Duodenal mucosa (tissue), 2 donors: ENCODE measurements at regions not wholly inside any gene's neighbourhood (a gene's known extent, or its start where the extent isn't known, plus 50 kb on each side); places are given as distances from the start of the nearest gene placed in this dataset.

Experiments
- H3K27ac ChIP-seq: one replicate; pipeline ENCODE4 v1.7.0; 2013; ENCODE audit warnings: low read depth, low read length
- H3K27me3 ChIP-seq, 2 donors: one replicate each; pipeline ENCODE4 v1.7.0; 2013; ENCODE audit warnings: low read length in 2 of 2, control low read depth in 1 of 2; ENCODE audit not compliant: insufficient read depth in 2 of 2, control insufficient read depth in 1 of 2
- H3K36me3 ChIP-seq, 2 donors: one replicate each; pipeline ENCODE4 v1.7.0; 2013; ENCODE audit warnings: low read length in 2 of 2, control low read depth in 1 of 2; ENCODE audit not compliant: insufficient read depth in 2 of 2, control insufficient read depth in 1 of 2
- H3K4me1 ChIP-seq, 2 donors: one replicate each; pipeline ENCODE4 v1.7.0; 2013; ENCODE audit warnings: low read length in 2 of 2, control low read depth in 1 of 2; ENCODE audit not compliant: insufficient read depth in 2 of 2, control insufficient read depth in 1 of 2
- H3K4me3 ChIP-seq, 2 donors: one replicate each; pipeline ENCODE4 v1.7.0; 2013; ENCODE audit warnings: low read length in 2 of 2, low read depth in 1 of 2
- H3K9ac ChIP-seq, 2 donors: one replicate each; pipeline ENCODE4 v1.7.0; 2013; ENCODE audit warnings: low read length in 2 of 2, low read depth in 1 of 2
- H3K9me3 ChIP-seq, 2 donors: one replicate each; pipeline ENCODE4 v1.7.0; 2013; ENCODE audit warnings: low read length in 2 of 2, control low read depth in 1 of 2; ENCODE audit not compliant: control insufficient read depth in 1 of 2

- Histone ChIP-seq H3K36me3 (no peaks in the 10 kb centered on the region), H3K4me1 (no peaks in the 10 kb centered on the region), H3K9me3 (no peaks in the 10 kb centered on the region), H3K27me3 (peaks cover 0 to 4% of the 10 kb centered on the region in 2 donors), H3K4me3 (no peak overlapping the region), H3K9ac (no peak overlapping the region), H3K27ac (no peak overlapping the region)
Observed at GRCh38 chr3:13259831-13260230, 160.3 kb downstream of the NUP210 start.

DNA sequence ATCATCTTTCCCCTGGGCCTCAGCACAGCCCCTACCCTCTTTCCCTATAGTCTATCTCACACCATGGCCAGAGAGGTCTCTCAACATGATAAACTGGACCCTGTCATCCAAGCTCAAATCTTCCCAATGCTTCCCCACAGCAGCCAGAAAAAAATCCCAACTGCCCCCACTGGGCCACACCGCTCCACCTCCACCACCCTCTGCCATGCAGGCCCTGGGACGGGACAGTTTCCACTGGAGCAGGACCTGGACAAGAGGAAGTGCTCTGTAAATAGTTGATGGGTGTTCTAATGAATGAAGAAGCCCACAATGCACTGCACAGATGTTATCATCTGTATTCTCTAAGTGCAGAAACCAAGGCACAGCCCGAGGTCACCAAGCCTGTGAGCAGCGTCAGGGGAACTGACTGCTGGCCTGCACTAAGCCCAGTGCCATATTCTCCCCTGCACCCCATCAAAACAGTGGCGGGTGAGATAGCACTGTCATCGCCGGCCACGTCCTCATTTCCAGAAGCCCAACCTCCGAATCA is 161.1 kb downstream of the NUP210 start:
- Histone ChIP-seq H3K27me3 (peaks cover 0 to 4% of the 10 kb centered on the region in 2 donors), H3K4me1 (no peaks in the 10 kb centered on the region), H3K9me3 (no peaks in the 10 kb centered on the region), H3K4me3 (no peak overlapping the region), H3K36me3 (no peaks in the 10 kb centered on the region), H3K9ac (no peak overlapping the region), H3K27ac (no peak overlapping the region)

- Histone ChIP-seq H3K27ac (no peak overlapping the region), H3K4me3 (no peak overlapping the region)
Observed at GRCh38 chr3:13258280-13258679, 161.8 kb downstream of the NUP210 start.

GRCh38 chr3:13257666-13258065 is 162.5 kb downstream of the NUP210 start:
- Histone ChIP-seq H3K9me3 (no peaks in the 10 kb centered on the region), H3K4me1 (no peaks in the 10 kb centered on the region), H3K27me3 (peaks cover 0 to 4% of the 10 kb centered on the region in 2 donors)

More at GRCh38 chr3:13258280-13258679, 161.8 kb downstream of the NUP210 start:
- Histone ChIP-seq H3K27me3 (peaks cover 0 to 4% of the 10 kb centered on the region in 2 donors), H3K9ac (no peak overlapping the region), H3K4me1 (no peaks in the 10 kb centered on the region), H3K36me3 (no peaks in the 10 kb centered on the region), H3K9me3 (no peaks in the 10 kb centered on the region)

DNA sequence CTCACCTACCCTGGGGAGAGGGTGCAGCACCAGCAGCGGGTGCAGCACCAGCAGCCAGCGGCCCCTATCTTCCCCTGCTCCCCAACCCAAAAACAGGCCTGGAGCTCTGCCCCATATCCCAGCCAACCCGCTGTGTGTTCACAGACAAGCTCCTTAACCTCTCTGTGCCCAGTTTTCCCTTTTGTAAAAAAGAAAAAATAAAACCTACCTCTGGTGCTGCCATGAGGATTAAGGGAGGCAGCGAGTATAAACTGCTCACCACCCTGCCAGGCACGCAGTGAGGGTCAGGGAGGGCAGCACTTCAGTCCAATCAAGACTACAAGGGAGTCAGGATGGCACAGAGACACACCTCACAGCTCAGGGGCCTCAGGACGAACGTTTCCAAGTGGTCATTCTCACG is 163.3 kb downstream of the NUP210 start:
- Histone ChIP-seq H3K4me3 (no peak overlapping the region), H3K27ac (no peak overlapping the region), H3K9ac (no peak overlapping the region), H3K9me3 (no peaks in the 10 kb centered on the region), H3K36me3 (no peaks in the 10 kb centered on the region), H3K4me1 (no peaks in the 10 kb centered on the region), H3K27me3 (peaks cover 0 to 4% of the 10 kb centered on the region in 2 donors)

More at GRCh38 chr3:13257666-13258065, 162.5 kb downstream of the NUP210 start:
- H3K36me3 ChIP-seq, result no peaks in the 10 kb centered on the region
- no peak overlapping the region for H3K4me3 ChIP-seq
- H3K27ac ChIP-seq, result no peak overlapping the region
- no peak overlapping the region for H3K9ac ChIP-seq

- H3K4me3 ChIP-seq, result no peak overlapping the region
- no peaks in the 10 kb centered on the region for H3K36me3 ChIP-seq
- H3K4me1 ChIP-seq, result no peaks in the 10 kb centered on the region
- no peak overlapping the region for H3K9ac ChIP-seq
- peaks cover 0 to 4% of the 10 kb centered on the region in 2 donors for H3K27me3 ChIP-seq
- H3K9me3 ChIP-seq, result no peaks in the 10 kb centered on the region
- H3K27ac ChIP-seq, result no peak overlapping the region
Observed at GRCh38 chr3:13254028-13254951, 165.8 kb downstream of the NUP210 start.

DNA sequence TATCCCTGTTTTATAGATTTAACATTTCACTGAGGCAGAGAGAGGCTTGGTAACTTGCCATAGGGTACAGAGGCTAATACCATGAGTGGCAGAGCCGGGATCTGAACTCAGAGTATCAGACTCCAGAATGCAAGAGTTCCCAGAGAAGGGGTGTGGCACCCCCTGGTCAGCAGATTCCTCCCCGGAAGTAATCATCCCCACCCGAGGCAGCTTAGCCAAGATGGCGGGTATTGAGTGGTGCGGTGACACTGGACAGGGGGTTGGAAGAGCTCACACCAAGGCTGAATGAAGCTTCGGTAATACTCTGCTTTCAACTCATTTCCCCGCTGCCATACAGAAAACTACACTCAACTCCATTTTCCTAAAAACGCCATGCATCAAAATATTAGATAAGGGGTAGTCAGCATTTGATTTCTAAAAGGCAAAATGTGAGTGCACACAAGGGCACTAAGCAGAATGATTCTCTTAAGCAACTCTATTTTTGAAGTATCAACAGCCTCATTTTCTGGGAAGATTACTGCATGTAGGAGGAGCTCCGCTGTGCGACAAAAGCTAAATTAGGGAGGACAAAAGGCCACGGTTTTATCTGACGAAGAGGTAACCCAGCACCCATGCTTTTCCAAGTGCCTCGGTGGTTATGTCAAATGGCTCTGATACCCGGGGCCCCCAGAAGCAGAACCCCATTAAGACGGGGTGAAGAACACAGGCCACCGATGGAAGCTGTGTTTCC is 166.7 kb downstream of the NUP210 start:
- Histone ChIP-seq H3K9ac (no peak overlapping the region), H3K4me1 (no peaks in the 10 kb centered on the region), H3K4me3 (no peak overlapping the region), H3K27me3 (peaks cover 0 to 4% of the 10 kb centered on the region in 2 donors), H3K27ac (no peak overlapping the region), H3K36me3 (no peaks in the 10 kb centered on the region), H3K9me3 (no peaks in the 10 kb centered on the region)

- Histone ChIP-seq H3K27ac (no peak overlapping the region), H3K9ac (no peak overlapping the region), H3K27me3 (peaks cover 0 to 4% of the 10 kb centered on the region in 2 donors), H3K9me3 (no peaks in the 10 kb centered on the region), H3K36me3 (no peaks in the 10 kb centered on the region), H3K4me3 (no peak overlapping the region), H3K4me1 (no peaks in the 10 kb centered on the region)
Observed at GRCh38 chr3:13252207-13252606, 167.9 kb downstream of the NUP210 start.

GRCh38 chr3:13251166-13251903 is 168.8 kb downstream of the NUP210 start:
- no peaks in the 10 kb centered on the region for H3K4me1 ChIP-seq
- no peak overlapping the region for H3K9ac ChIP-seq
- no peaks in the 10 kb centered on the region for H3K36me3 ChIP-seq
- H3K4me3 ChIP-seq, result no peak overlapping the region
- no peak overlapping the region for H3K27ac ChIP-seq
- H3K27me3 ChIP-seq, result peaks cover 0 to under 1% of the 10 kb centered on the region in 2 donors
- H3K9me3 ChIP-seq, result no peaks in the 10 kb centered on the region
